Prostate gland (tissue), 2 donors: ENCODE measurements at regions not wholly inside any gene's neighbourhood (a gene's known extent, or its start where the extent isn't known, plus 50 kb on each side); places are given as distances from the start of the nearest gene placed in this dataset.

Experiments
- DNase-seq: peaks from one replicate; pipeline ENCODE4 v3.0.0-alpha.2; 2019; ENCODE audit warnings: low spot score
- H3K27ac ChIP-seq, 2 donors: fragments of 200-600 bp; sonication (generic); 2 replicates each; pipeline ENCODE4 v1.5.1; 2017 to 2019
- H3K27me3 ChIP-seq: fragments of 200-600 bp; sonication (generic); replicated peaks from 2 replicates; pipeline ENCODE4 v1.5.1; 2019; ENCODE audit not compliant: insufficient read depth
- H3K36me3 ChIP-seq, 2 donors: fragments of 200-600 bp; sonication (generic); 1 replicate in 1 of 2; 2 replicates in 1 of 2; pipeline versions ENCODE4 v1.5.1 to v1.8.1; 2017 to 2019
- H3K4me1 ChIP-seq: fragments of 200-600 bp; sonication (generic); replicated peaks from 2 replicates; pipeline ENCODE4 v1.5.1; 2019
- H3K4me3 ChIP-seq, 2 donors: fragments of 200-600 bp; sonication (generic); 2 replicates each; pipeline ENCODE4 v1.5.1; 2017 to 2019
- H3K9me3 ChIP-seq: fragments of 200-600 bp; sonication (generic); 2 replicates; pipeline ENCODE4 v1.5.1; 2017
- POLR2A ChIP-seq: fragments of 450-650 bp; IDR thresholded peaks from one replicate; pipeline ENCODE4 v1.6.1; 2016; ENCODE audit warnings: antibody characterized with exemption, mild to moderate bottlenecking
- POLR2AphosphoS5 ChIP-seq: sonication (generic); formaldehyde crosslinking; IDR thresholded peaks from one replicate; pipeline ENCODE4 v1.6.1; 2017; ENCODE audit warnings: antibody characterized with exemption
- WGBS: methylation state at CpG from one replicate; pipeline ENCODE4 v1.1.5; 2018; 5-methylcytosine and 5-hydroxymethylcytosine counted together
- intact Hi-C: fragments of 100-400 bp; cut with DNase I; formaldehyde crosslinking; loops from one replicate; pipeline ENCODE4 v1.14.2; 2022
- TF ChIP-seq, protein P1 (sequence below), 4 experiments: fragments of 200-600 bp in 2 of 4; fragments of 450-650 bp in 2 of 4; sonication (generic) in 2 of 4; IDR thresholded peaks; 1 replicate in 3 of 4; 2 replicates in 1 of 4; pipeline ENCODE4 v1.5.1; 2016 to 2019; ENCODE audit warnings: antibody characterized with exemption in 4 of 4, mild to moderate bottlenecking in 2 of 4, moderate library complexity in 2 of 4

DNA sequence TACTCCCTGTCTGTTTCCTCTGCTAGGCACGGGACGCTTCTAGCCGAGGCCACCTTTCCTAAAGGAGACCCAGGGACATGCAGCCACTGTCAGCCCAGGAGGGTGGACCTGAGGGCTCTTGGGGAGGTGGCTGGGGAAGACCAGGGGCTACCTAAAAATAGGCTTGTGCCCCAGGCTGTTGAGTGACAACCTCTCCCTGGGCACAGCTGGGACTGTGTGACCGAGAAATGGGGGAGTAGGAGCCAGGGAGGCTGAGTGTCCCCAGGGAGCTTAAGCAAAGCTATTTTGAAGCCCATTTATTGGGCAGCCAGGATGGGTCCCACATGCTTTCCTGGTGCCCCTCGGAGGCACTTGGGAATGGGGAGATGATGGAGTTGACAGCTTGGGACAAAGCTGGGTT is 63.8 kb downstream of the CALML3 start:
- H3K27me3 ChIP-seq = no peaks in the 10 kb centered on the region
- no peaks in the 10 kb centered on the region for H3K4me1 ChIP-seq
- TF ChIP-seq POLR2A (no peak), POLR2AphosphoS5 (no peak)
- TF ChIP-seq, protein P1, sequence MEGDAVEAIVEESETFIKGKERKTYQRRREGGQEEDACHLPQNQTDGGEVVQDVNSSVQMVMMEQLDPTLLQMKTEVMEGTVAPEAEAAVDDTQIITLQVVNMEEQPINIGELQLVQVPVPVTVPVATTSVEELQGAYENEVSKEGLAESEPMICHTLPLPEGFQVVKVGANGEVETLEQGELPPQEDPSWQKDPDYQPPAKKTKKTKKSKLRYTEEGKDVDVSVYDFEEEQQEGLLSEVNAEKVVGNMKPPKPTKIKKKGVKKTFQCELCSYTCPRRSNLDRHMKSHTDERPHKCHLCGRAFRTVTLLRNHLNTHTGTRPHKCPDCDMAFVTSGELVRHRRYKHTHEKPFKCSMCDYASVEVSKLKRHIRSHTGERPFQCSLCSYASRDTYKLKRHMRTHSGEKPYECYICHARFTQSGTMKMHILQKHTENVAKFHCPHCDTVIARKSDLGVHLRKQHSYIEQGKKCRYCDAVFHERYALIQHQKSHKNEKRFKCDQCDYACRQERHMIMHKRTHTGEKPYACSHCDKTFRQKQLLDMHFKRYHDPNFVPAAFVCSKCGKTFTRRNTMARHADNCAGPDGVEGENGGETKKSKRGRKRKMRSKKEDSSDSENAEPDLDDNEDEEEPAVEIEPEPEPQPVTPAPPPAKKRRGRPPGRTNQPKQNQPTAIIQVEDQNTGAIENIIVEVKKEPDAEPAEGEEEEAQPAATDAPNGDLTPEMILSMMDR (IDR thresholded peaks at IDR 0.05) = no peak
- intact Hi-C loops = no loop called here
- H3K9me3 ChIP-seq = no peaks in the 10 kb centered on the region
- H3K36me3 ChIP-seq = no peaks in the 10 kb centered on the region
- no peak overlapping the region for H3K27ac ChIP-seq
- DNase-seq = no peak
- 97% methylated on average over 5 of the region's 5 CpGs for WGBS
- no peak overlapping the region for H3K4me3 ChIP-seq
